GM13977 (cell line): ENCODE measurements at regions not wholly inside any gene's neighbourhood (a gene's known extent, or its start where the extent isn't known, plus 50 kb on each side); places are given as distances from the start of the nearest gene placed in this dataset.
"Not testable (repeated sequence)": the region's sequence is repeated elsewhere in the genome, so short reads cannot be mapped to it uniquely, and the experiment has no call there.

Source experiments
- DNase-seq: peaks from one replicate; pipeline ENCODE4 v3.0.0; 2012; ENCODE audit warnings: low spot score
- in situ Hi-C: fragments of 300-500 bp; cut with MboI; formaldehyde crosslinking; loops from one replicate; pipeline ENCODE4 v1.12.0; 2022; ENCODE audit warnings: low sequenced_read_pairs, low pct_unique_long_range_greater_than_20kb, mixed read lengths, inconsistent platforms; ENCODE audit not compliant: unreplicated experiment
- TF ChIP-seq, protein P1 (sequence below): IDR thresholded peaks from 2 replicates; pipeline ENCODE4 v1.5.1; 2012; ENCODE audit warnings: mild to moderate bottlenecking, control low read depth; ENCODE audit not compliant: insufficient read depth; ENCODE audit errors: extremely low read depth, missing control alignments

DNA sequence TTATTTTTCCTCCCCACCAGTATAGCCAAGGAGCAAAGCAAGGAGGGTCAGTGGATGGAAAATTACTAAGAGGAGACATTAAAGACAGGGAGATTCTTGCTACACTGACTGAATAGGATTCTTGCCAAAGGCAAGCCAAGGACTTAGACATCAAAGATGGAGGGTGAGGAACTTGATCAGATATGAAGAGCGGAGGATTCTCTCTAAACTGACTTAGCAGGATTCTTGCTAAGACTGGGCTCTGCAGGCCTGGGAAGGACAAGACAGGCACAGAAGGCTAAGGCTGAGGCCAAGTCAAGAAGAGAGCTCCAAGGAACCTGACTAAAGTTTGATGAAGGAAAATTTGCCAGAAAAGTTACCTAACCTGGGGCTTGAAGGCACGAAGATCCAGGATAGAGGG lies 143.9 kb upstream of the RMP24 start:
- TF ChIP-seq, protein P1, sequence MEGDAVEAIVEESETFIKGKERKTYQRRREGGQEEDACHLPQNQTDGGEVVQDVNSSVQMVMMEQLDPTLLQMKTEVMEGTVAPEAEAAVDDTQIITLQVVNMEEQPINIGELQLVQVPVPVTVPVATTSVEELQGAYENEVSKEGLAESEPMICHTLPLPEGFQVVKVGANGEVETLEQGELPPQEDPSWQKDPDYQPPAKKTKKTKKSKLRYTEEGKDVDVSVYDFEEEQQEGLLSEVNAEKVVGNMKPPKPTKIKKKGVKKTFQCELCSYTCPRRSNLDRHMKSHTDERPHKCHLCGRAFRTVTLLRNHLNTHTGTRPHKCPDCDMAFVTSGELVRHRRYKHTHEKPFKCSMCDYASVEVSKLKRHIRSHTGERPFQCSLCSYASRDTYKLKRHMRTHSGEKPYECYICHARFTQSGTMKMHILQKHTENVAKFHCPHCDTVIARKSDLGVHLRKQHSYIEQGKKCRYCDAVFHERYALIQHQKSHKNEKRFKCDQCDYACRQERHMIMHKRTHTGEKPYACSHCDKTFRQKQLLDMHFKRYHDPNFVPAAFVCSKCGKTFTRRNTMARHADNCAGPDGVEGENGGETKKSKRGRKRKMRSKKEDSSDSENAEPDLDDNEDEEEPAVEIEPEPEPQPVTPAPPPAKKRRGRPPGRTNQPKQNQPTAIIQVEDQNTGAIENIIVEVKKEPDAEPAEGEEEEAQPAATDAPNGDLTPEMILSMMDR: no peak
- no peak for DNase-seq
- in situ Hi-C loops: no loop called here

- TF ChIP-seq, protein P1: no peak
- DNase-seq: no peak
- in situ Hi-C loops: no loop called here
Observed at GRCh38 chr18:35835366-35835765, 137.1 kb upstream of the RMP24 start.

DNA sequence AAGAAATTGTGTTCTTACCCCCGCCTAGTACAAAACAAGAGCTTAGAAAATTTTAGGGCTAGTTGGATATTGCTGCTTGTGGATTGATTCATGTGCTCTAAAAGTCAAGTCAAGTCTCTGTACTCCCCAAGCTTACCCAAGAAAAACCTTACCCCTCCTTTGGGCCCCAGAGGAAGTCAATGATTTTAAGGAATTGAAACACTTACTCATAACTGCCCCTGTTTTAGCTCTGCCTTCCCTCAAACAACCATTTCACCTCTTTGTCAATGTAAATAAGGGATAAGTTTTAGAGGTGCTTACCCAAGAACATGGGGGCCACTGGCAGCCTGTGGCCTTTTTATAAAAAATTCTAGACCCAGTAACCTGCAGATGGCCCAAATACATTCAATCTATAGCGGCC lies 136.6 kb upstream of the RMP24 start:
- in situ Hi-C loops: no loop called here
- TF ChIP-seq, protein P1: no peak
- DNase-seq: no peak

GRCh38 chr18:35836932-35837331 lies 135.5 kb upstream of the RMP24 start:
- TF ChIP-seq, protein P1: no peak
- DNase-seq: no peak
- in situ Hi-C loops: no loop called here

GRCh38 chr18:35837922-35838496 lies 134.5 kb upstream of the RMP24 start:
- TF ChIP-seq, protein P1: no peak
- in situ Hi-C loops: no loop called here
- no peak for DNase-seq

- no peak for DNase-seq
- TF ChIP-seq, protein P1: no peak
- in situ Hi-C loops: no loop called here
Observed at GRCh38 chr18:35841283-35841682, 131.2 kb upstream of the RMP24 start.

DNA sequence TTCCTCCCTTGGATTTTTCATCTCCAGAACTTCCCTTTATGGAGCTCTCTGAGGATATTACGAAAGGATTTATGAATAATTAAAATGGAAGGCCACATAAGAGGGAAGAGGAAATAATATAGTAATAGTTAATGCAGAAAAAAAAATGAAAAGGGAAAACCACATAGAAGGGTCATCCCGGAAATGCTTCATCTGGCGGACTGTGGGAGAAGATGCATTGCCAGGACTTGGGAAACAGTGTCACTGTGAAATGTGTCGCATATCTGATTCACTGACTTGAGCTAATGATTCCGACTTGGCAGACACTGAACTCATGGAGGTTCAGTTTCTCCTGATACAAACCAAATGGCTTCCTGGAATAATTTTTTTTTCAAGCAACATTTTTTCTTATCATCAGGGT lies 129.9 kb upstream of the RMP24 start:
- in situ Hi-C loops: no loop called here
- TF ChIP-seq, protein P1: no peak
- DNase-seq: no peak

- in situ Hi-C loops, DNase-seq: not testable (repeated sequence)
Observed at GRCh38 chr18:35848321-35848720, 124.2 kb upstream of the RMP24 start.

- in situ Hi-C loops, DNase-seq: not testable (repeated sequence)
Observed at GRCh38 chr18:35849241-35849640, 123.2 kb upstream of the RMP24 start.
